Aorta (tissue), 5 donors: ENCODE measurements at regions not wholly inside any gene's neighbourhood (a gene's known extent, or its start where the extent isn't known, plus 50 kb on each side); places are given as distances from the start of the nearest gene placed in this dataset.

Experiments used
- ATAC-seq: fragments of 200-7000 bp; cut with Tn5 transposase; one replicate; pipeline ENCODE4 v1.9.1; 2022; ENCODE audit warnings: moderate library complexity; ENCODE audit not compliant: low FRiP score
- DNase-seq, 2 donors: peaks; one replicate each; pipeline ENCODE4 v3.0.0-alpha.2; 2020
- H3K27ac ChIP-seq, 2 donors: one replicate each; pipeline ENCODE4 v1.5.1; 2013; ENCODE audit warnings: low read length in 2 of 2, mild to moderate bottlenecking in 2 of 2, moderate library complexity in 2 of 2, control low read depth in 1 of 2, inconsistent platforms in 1 of 2, low read depth in 1 of 2
- H3K27me3 ChIP-seq, 2 donors: one replicate each; pipeline ENCODE4 v1.6.1; 2013; ENCODE audit warnings: control low read depth in 1 of 2, low read length in 1 of 2, mild to moderate bottlenecking in 1 of 2, moderate library complexity in 1 of 2; ENCODE audit not compliant: insufficient read depth in 2 of 2, control insufficient read depth in 1 of 2
- H3K36me3 ChIP-seq, 2 donors: one replicate each; pipeline ENCODE4 v1.6.1; 2013; ENCODE audit warnings: control low read depth in 1 of 2, low read length in 1 of 2, mild to moderate bottlenecking in 1 of 2; ENCODE audit not compliant: insufficient read depth in 2 of 2, control insufficient read depth in 1 of 2
- H3K4me1 ChIP-seq, 2 donors: one replicate each; pipeline ENCODE4 v1.6.1; 2013; ENCODE audit warnings: low read length in 2 of 2, control low read depth in 1 of 2, mild to moderate bottlenecking in 1 of 2, moderate library complexity in 1 of 2; ENCODE audit not compliant: insufficient read depth in 2 of 2, control insufficient read depth in 1 of 2
- H3K4me3 ChIP-seq, 2 donors: one replicate each; pipeline ENCODE4 v1.5.1; 2013; ENCODE audit warnings: low read length in 2 of 2, control low read depth in 1 of 2, mild to moderate bottlenecking in 1 of 2
- H3K9me3 ChIP-seq: one replicate; pipeline ENCODE4 v1.6.1; 2013; ENCODE audit warnings: mild to moderate bottlenecking, low read length; ENCODE audit not compliant: control insufficient read depth
- WGBS, 2 donors: extraction: QIAGEN DNeasy Blood & Tissue Kit; methylation state at CpG; one replicate each; pipeline ENCODE4 v1.1.7; 2013; 5-methylcytosine and 5-hydroxymethylcytosine counted together
- intact Hi-C, 2 donors: fragments of 100-400 bp; cut with DNase I; formaldehyde crosslinking; loops; one replicate each; pipeline versions ENCODE4 v1.14.2 to v1.15.0; 2022
- donor health status: healthy with polysubstance abuse.
- donor health status: Bipolar disorder and iron deficiency.
- donor health status: DM: no; HTN: no; CAD: no.
- donor health status: DM: no; HTN: no; CAD: no.
- donor health status: DM: yes; HTN: yes; CAD: no.

GRCh38 chr22:49432211-49432896, 395.3 kb downstream of the BRD1 start:
- intact Hi-C loops = no loop called here
- Histone ChIP-seq H3K9me3 (peaks cover 7% of the 10 kb centered on the region), H3K4me1 (no peaks in the 10 kb centered on the region), H3K27me3 (no peaks in the 10 kb centered on the region), H3K27ac (no peak overlapping the region), H3K4me3 (no peak overlapping the region), H3K36me3 (no peaks in the 10 kb centered on the region)
- DNase-seq (no peak), ATAC-seq (no peak)
- 43 to 54% methylated on average over 19 of the region's 19 CpGs for WGBS, 2 donors

- intact Hi-C loops = no loop called here
Measured at GRCh38 chr22:49431551-49431950, 396.1 kb downstream of the BRD1 start.

DNA sequence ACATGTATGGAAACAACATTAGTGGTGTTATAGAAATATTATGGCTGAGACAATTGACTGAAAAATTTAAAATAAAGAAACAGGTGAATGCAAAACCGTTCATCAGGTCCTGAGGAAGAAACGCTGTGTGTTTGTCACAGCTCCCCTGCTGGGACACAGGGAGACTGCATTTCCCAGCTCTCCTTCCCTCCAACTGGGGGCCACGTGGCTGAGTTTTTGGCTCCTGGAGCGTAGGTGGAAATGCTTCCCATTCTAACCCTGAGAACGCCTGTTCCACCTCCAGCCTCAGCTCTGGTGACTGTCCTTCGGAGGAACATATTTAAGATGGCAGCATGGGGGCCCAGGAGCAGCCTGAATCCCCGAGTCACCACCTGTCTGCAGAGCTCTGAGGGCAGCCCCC, 398.6 kb downstream of the BRD1 start:
- no peak overlapping the region for H3K27ac ChIP-seq
- ATAC-seq = no peak
- no peaks in the 10 kb centered on the region for H3K36me3 ChIP-seq
- intact Hi-C loops = no loop called here
- H3K4me1 ChIP-seq = no peaks in the 10 kb centered on the region
- 49 to 55% methylated on average over 7 of the region's 7 CpGs for WGBS, 2 donors
- H3K27me3 ChIP-seq = no peaks in the 10 kb centered on the region
- H3K4me3 ChIP-seq = no peak overlapping the region
- DNase-seq = no peak
- H3K9me3 ChIP-seq = peaks cover 2% of the 10 kb centered on the region

More at GRCh38 chr22:49431551-49431950, 396.1 kb downstream of the BRD1 start:
- ATAC-seq (no peak), DNase-seq (no peak)
- Histone ChIP-seq H3K36me3 (no peaks in the 10 kb centered on the region), H3K4me3 (no peak overlapping the region), H3K9me3 (peaks cover 7% of the 10 kb centered on the region), H3K27ac (no peak overlapping the region), H3K4me1 (no peaks in the 10 kb centered on the region), H3K27me3 (no peaks in the 10 kb centered on the region)
- WGBS, 2 donors = 67 to 78% methylated on average over 2 of the region's 2 CpGs

- Histone ChIP-seq H3K9me3 (peaks cover 1% of the 10 kb centered on the region), H3K27ac (no peak overlapping the region), H3K27me3 (no peaks in the 10 kb centered on the region), H3K4me3 (no peak overlapping the region), H3K36me3 (no peaks in the 10 kb centered on the region), H3K4me1 (no peaks in the 10 kb centered on the region)
- no peak for ATAC-seq
- no peak for DNase-seq
- 84 to 87% methylated on average over 8 of the region's 8 CpGs for WGBS, 2 donors
- intact Hi-C loops = no loop called here
Measured at GRCh38 chr22:49427941-49428340, 399.7 kb downstream of the BRD1 start.

DNA sequence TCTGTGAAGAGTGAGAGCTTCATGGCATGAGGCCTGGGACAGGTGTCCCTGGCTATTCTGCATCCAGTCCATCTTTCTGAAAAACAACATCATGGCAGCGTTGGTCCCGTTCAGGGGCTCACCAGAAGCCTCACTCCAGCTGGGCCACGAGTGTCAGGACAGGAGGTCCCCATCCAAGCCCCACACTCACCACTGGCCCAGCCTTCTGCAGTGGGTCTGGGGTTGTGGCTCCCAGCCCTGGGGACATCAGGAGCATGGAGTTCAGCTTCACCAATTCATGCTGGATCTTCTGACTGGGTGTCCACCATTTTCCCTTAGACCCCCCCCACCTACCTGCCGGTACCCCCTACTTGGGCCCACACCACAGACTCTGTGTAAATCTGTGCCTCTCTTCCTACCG, 400.3 kb downstream of the BRD1 start:
- H3K4me3 ChIP-seq = no peak overlapping the region
- WGBS, 2 donors = 85 to 90% methylated on average over 5 of the region's 5 CpGs

GRCh38 chr22:49426618-49427266, 400.9 kb downstream of the BRD1 start:
- intact Hi-C loops = no loop called here
- Histone ChIP-seq H3K4me3 (no peak overlapping the region), H3K4me1 (no peaks in the 10 kb centered on the region), H3K9me3 (peaks cover 1% of the 10 kb centered on the region), H3K27me3 (no peaks in the 10 kb centered on the region), H3K36me3 (no peaks in the 10 kb centered on the region), H3K27ac (no peak overlapping the region)
- DNase-seq (no peak), ATAC-seq (no peak)
- 85 to 88% methylated on average over 9 of the region's 9 CpGs for WGBS, 2 donors

More for the DNA sequence above, 400.3 kb downstream of the BRD1 start:
- H3K27me3 ChIP-seq = no peaks in the 10 kb centered on the region
- no peaks in the 10 kb centered on the region for H3K36me3 ChIP-seq
- DNase-seq = no peak
- peaks cover 1% of the 10 kb centered on the region for H3K9me3 ChIP-seq
- ATAC-seq = no peak
- no peaks in the 10 kb centered on the region for H3K4me1 ChIP-seq
- H3K27ac ChIP-seq = no peak overlapping the region
- intact Hi-C loops = no loop called here

DNA sequence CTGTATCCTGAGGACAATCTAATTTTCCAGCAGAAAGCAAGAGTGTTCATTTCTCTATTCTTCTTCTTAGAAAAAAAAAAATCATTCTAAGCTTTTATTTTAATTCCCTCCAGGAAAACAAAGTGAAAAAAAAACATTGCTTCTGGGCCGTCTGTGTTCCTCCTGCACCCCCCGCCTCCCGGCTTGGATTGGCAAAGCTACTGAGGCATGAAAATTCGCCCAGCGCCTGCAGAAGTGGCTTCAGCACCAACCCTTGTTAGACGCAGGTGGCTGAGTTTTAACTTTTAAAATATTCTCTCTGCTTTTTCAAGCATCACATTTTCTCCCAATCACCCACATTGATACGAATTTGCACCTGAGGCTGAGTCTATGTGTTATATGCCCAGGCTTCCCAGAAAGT, 401.6 kb downstream of the BRD1 start:
- H3K9me3 ChIP-seq = peaks cover 1% of the 10 kb centered on the region
- H3K36me3 ChIP-seq = no peaks in the 10 kb centered on the region
- no peak for ATAC-seq
- no peaks in the 10 kb centered on the region for H3K4me1 ChIP-seq
- intact Hi-C loops = no loop called here
- H3K27me3 ChIP-seq = no peaks in the 10 kb centered on the region
- no peak overlapping the region for H3K4me3 ChIP-seq
- H3K27ac ChIP-seq = no peak overlapping the region
- 12 to 19% methylated on average over 7 of the region's 7 CpGs for WGBS, 2 donors
- DNase-seq = no peak

DNA sequence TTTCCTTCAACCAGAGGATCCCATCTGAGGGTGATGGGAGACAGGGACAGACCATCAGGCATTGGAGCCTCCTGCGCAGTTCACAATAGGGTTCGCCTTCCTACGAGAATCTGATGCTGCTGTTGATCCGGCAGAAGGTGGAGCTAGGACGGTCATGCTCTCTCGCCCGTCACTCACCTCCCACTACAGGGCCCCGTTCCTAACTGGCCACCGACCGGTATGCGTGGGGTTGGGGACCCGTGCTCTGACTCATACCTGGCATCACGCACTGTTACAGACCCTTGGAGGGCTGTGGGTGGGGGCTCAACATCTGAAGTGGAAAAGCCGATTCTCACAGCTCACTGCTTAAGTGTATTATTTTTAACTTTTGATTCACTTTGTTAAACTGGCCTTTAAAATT, 402.3 kb downstream of the BRD1 start:
- intact Hi-C loops = no loop called here
- Histone ChIP-seq H3K27me3 (no peaks in the 10 kb centered on the region), H3K4me3 (no peak overlapping the region), H3K36me3 (no peaks in the 10 kb centered on the region), H3K9me3 (peaks cover 5% of the 10 kb centered on the region), H3K27ac (no peak overlapping the region), H3K4me1 (no peaks in the 10 kb centered on the region)
- ATAC-seq (no peak), DNase-seq (no peak)
- 27 to 28% methylated on average over 14 of the region's 14 CpGs for WGBS, 2 donors

GRCh38 chr22:49424893-49425270, 402.8 kb downstream of the BRD1 start:
- no peaks in the 10 kb centered on the region for H3K4me1 ChIP-seq
- H3K36me3 ChIP-seq = no peaks in the 10 kb centered on the region
- no peaks in the 10 kb centered on the region for H3K27me3 ChIP-seq
- DNase-seq = no peak
- no peak overlapping the region for H3K27ac ChIP-seq
- WGBS, 2 donors = 72 to 73% methylated on average over 10 of the region's 10 CpGs
- H3K4me3 ChIP-seq = no peak overlapping the region
- H3K9me3 ChIP-seq = peaks cover 5% of the 10 kb centered on the region
- intact Hi-C loops = no loop called here
- no peak for ATAC-seq
